ENCODE measurements at regions not wholly inside any gene's neighbourhood (a gene's known extent, or its start where the extent isn't known, plus 50 kb on each side); places are given as distances from the start of the nearest gene placed in this dataset.

DNA sequence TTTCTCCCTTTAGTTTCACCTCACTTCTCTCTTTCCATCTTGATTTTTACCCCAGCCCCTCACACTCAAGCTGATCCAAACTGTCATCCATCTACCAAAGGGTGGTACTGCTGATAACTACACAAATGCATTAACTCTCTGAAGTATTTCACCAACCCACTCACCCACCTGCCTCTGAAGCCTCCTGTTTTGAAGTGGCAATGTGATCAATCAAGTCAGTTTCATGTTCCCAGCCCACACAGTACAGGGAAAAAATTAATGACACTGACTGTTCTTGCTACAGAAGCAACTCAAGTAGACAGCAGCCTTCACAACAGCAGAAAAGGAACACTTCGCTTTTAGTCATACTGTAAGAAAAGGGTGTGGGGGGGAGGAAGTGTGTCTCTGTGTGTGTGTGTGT lies 183.0 kb upstream of the NOCT start:
- no peaks in the 10 kb centered on the region for H3K9me3 ChIP-seq (ENCODE audit: low read depth, low read length)
- no peak overlapping the region for H3K27ac ChIP-seq (ENCODE audit: low read depth, low read length)
- no peak overlapping the region for H2AFZ ChIP-seq (ENCODE audit: low read length)
- H4K20me1 ChIP-seq (ENCODE audit: insufficient read depth, low read length): no peaks in the 10 kb centered on the region
- no peaks in the 10 kb centered on the region for H3K79me2 ChIP-seq (ENCODE audit: insufficient read depth, low read length)
- no peaks in the 10 kb centered on the region for H3K27me3 ChIP-seq (ENCODE audit: insufficient read depth, low read length)
- H3K36me3 ChIP-seq (ENCODE audit: insufficient read depth, low read length): no peaks in the 10 kb centered on the region
- no peak for DNase-seq (ENCODE audit: insufficient read length, low spot score, missing footprints)
- no peak overlapping the region for H3K4me2 ChIP-seq (ENCODE audit: insufficient read depth, low read length)
- no peaks in the 10 kb centered on the region for H3K4me1 ChIP-seq (ENCODE audit: insufficient read depth, low read length)
- H3K4me3 ChIP-seq (ENCODE audit: insufficient read depth, low read length): no peak overlapping the region
- TF ChIP-seq, protein P1, sequence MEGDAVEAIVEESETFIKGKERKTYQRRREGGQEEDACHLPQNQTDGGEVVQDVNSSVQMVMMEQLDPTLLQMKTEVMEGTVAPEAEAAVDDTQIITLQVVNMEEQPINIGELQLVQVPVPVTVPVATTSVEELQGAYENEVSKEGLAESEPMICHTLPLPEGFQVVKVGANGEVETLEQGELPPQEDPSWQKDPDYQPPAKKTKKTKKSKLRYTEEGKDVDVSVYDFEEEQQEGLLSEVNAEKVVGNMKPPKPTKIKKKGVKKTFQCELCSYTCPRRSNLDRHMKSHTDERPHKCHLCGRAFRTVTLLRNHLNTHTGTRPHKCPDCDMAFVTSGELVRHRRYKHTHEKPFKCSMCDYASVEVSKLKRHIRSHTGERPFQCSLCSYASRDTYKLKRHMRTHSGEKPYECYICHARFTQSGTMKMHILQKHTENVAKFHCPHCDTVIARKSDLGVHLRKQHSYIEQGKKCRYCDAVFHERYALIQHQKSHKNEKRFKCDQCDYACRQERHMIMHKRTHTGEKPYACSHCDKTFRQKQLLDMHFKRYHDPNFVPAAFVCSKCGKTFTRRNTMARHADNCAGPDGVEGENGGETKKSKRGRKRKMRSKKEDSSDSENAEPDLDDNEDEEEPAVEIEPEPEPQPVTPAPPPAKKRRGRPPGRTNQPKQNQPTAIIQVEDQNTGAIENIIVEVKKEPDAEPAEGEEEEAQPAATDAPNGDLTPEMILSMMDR (IDR thresholded peaks at IDR 0.05; ENCODE audit: extremely low read depth, low read depth, low read length): no peak

DNA sequence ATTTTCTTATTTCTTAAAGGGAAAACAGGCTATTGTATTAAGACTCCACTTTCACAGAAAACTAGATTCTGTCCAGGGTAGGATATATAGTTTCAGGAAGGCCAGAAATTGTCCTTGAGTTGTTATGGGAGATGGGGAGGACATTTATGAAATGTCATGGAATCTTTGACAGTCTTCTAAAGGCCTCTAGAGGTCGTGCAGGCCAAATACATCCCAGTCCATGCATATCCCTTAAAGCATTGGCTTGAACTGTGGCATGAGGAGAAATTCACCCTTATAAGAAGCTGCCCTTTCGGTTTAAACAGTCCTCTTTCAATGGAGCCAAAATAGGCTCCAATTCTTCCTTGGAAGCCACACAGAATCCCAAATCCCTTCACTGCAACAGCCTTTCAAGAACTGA lies 183.6 kb upstream of the NOCT start:
- TF ChIP-seq, protein P1 (IDR thresholded peaks at IDR 0.05; ENCODE audit: extremely low read depth, low read depth, low read length): no peak
- Histone ChIP-seq H3K9me3 (ENCODE audit: low read depth, low read length) (no peaks in the 10 kb centered on the region), H3K4me3 (ENCODE audit: insufficient read depth, low read length) (no peak overlapping the region), H3K27ac (ENCODE audit: low read depth, low read length) (no peak overlapping the region), H3K4me1 (ENCODE audit: insufficient read depth, low read length) (no peaks in the 10 kb centered on the region), H4K20me1 (ENCODE audit: insufficient read depth, low read length) (no peaks in the 10 kb centered on the region), H3K27me3 (ENCODE audit: insufficient read depth, low read length) (no peaks in the 10 kb centered on the region), H3K4me2 (ENCODE audit: insufficient read depth, low read length) (no peak overlapping the region), H2AFZ (ENCODE audit: low read length) (no peak overlapping the region), H3K79me2 (ENCODE audit: insufficient read depth, low read length) (no peaks in the 10 kb centered on the region), H3K36me3 (ENCODE audit: insufficient read depth, low read length) (no peaks in the 10 kb centered on the region)
- no peak for DNase-seq (ENCODE audit: insufficient read length, low spot score, missing footprints)

DNA sequence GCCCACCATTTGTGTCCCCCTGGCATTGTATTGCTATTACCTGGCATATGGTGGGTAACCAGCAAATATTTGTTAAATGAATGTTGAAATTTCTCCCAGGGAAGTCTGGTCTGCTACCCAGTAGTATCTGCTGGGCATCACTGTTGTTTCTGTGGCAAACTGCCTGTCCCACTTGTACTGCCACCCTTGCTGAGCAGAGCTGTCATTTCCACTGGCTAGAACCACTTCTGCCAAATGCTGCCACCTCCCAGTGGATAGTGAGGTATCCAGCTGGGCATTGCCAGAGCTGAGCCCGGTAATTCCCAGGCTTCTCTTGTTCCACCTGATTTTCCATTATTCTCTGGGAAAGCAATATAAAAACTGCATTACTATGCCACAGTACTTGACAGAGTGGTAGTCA lies 186.7 kb upstream of the NOCT start:
- no peaks in the 10 kb centered on the region for H3K36me3 ChIP-seq (ENCODE audit: insufficient read depth, low read length)
- H3K27ac ChIP-seq (ENCODE audit: low read depth, low read length): no peak overlapping the region
- no peak overlapping the region for H3K4me3 ChIP-seq (ENCODE audit: insufficient read depth, low read length)
- no peak overlapping the region for H2AFZ ChIP-seq (ENCODE audit: low read length)
- TF ChIP-seq, protein P1 (IDR thresholded peaks at IDR 0.05; ENCODE audit: extremely low read depth, low read depth, low read length): no peak
- H4K20me1 ChIP-seq (ENCODE audit: insufficient read depth, low read length): no peaks in the 10 kb centered on the region
- no peaks in the 10 kb centered on the region for H3K27me3 ChIP-seq (ENCODE audit: insufficient read depth, low read length)
- no peaks in the 10 kb centered on the region for H3K9me3 ChIP-seq (ENCODE audit: low read depth, low read length)
- no peak for DNase-seq (ENCODE audit: insufficient read length, low spot score, missing footprints)
- H3K79me2 ChIP-seq (ENCODE audit: insufficient read depth, low read length): no peaks in the 10 kb centered on the region
- no peak overlapping the region for H3K4me2 ChIP-seq (ENCODE audit: insufficient read depth, low read length)
- no peaks in the 10 kb centered on the region for H3K4me1 ChIP-seq (ENCODE audit: insufficient read depth, low read length)

DNA sequence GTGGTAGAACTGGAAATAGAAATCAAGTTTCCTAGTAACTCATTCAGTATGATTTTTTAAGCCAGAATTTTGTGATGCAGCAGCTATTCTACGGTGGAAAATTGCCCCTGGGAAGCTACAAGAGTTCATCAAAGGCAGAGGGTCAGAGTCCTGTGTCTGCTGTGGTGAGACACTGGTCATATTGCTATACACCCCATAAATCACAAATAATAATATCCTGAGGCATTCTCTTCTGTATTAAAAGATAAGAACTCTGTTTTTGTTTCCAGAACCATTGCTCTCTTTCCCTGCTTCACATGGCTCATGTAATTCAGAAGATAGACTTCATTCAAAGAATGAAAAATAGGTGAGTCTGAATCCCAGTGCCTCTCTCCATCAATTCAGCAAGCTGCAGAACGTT lies 188.8 kb upstream of the NOCT start:
- Histone ChIP-seq H3K4me1 (ENCODE audit: insufficient read depth, low read length) (no peaks in the 10 kb centered on the region), H3K9me3 (ENCODE audit: low read depth, low read length) (no peaks in the 10 kb centered on the region), H3K4me2 (ENCODE audit: insufficient read depth, low read length) (no peak overlapping the region), H3K79me2 (ENCODE audit: insufficient read depth, low read length) (no peaks in the 10 kb centered on the region), H4K20me1 (ENCODE audit: insufficient read depth, low read length) (no peaks in the 10 kb centered on the region), H3K27me3 (ENCODE audit: insufficient read depth, low read length) (peaks cover 6% of the 10 kb centered on the region), H3K4me3 (ENCODE audit: insufficient read depth, low read length) (no peak overlapping the region), H3K27ac (ENCODE audit: low read depth, low read length) (no peak overlapping the region), H3K36me3 (ENCODE audit: insufficient read depth, low read length) (no peaks in the 10 kb centered on the region), H2AFZ (ENCODE audit: low read length) (no peak overlapping the region)
- no peak for DNase-seq (ENCODE audit: insufficient read length, low spot score, missing footprints)
- TF ChIP-seq, protein P1 (IDR thresholded peaks at IDR 0.05; ENCODE audit: extremely low read depth, low read depth, low read length): no peak
